Ishikawa (cell line): ENCODE measurements at regions not wholly inside any gene's neighbourhood (a gene's known extent, or its start where the extent isn't known, plus 50 kb on each side); places are given as distances from the start of the nearest gene placed in this dataset.

Experiments
- CEBPB ChIP-seq: IDR thresholded peaks from 2 replicates; pipeline ENCODE4 v1.6.1; 2012
- CREB1 ChIP-seq: IDR thresholded peaks from 2 replicates; pipeline ENCODE4 v1.6.1; 2012; ENCODE audit warnings: low read depth
- EGR1 ChIP-seq: IDR thresholded peaks from 2 replicates; pipeline ENCODE4 v1.6.1; 2012
- EP300 ChIP-seq: IDR thresholded peaks from 2 replicates; pipeline ENCODE4 v1.6.1; 2012; ENCODE audit warnings: borderline replicate concordance
- FOXM1 ChIP-seq: IDR thresholded peaks from 2 replicates; pipeline ENCODE4 v1.6.1; 2012; ENCODE audit warnings: low read depth, borderline replicate concordance
- MAX ChIP-seq: IDR thresholded peaks from 2 replicates; pipeline ENCODE4 v1.6.1; 2012
- NFIC ChIP-seq: IDR thresholded peaks from 2 replicates; pipeline ENCODE4 v1.6.1; 2012
- RAD21 ChIP-seq: IDR thresholded peaks from 2 replicates; pipeline ENCODE4 v1.6.1; 2012; ENCODE audit warnings: low read depth
- TAF1 ChIP-seq: IDR thresholded peaks from 2 replicates; pipeline ENCODE4 v1.6.1; 2012; ENCODE audit warnings: low read depth, mild to moderate bottlenecking
- TCF12 ChIP-seq: IDR thresholded peaks from 2 replicates; pipeline ENCODE4 v1.6.1; 2012; ENCODE audit warnings: low read depth
- TEAD4 ChIP-seq: IDR thresholded peaks from 2 replicates; pipeline ENCODE4 v1.6.1; 2012
- USF1 ChIP-seq: IDR thresholded peaks from 2 replicates; pipeline ENCODE4 v1.6.1; 2012
- YY1 ChIP-seq: IDR thresholded peaks from 2 replicates; pipeline ENCODE4 v1.6.1; 2012; ENCODE audit warnings: low read depth
- ZBTB7A ChIP-seq: IDR thresholded peaks from 2 replicates; pipeline ENCODE4 v1.6.1; 2012; ENCODE audit warnings: low read depth
- TF ChIP-seq, protein P1 (sequence below): IDR thresholded peaks from 2 replicates; pipeline ENCODE4 v1.6.1; 2012; ENCODE audit warnings: low read depth, mild to moderate bottlenecking

DNA sequence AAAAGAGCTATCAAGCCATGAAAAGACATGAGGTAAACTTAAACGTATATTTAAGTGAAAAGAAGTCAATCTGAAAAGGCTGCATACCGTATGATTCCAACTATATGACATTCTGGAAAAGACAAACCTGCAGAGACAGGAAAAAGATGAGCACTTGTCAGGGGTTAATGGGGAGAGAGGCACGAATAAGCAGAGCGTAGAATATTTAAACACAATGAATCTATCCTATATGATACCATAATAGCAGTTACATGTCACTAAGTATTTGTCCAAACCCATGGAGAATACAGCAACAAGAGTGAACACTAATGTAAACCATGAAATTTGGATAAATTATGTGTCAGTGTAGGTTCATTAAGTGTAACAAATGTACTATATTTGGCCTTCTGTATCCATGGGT, 560.3 kb upstream of the ANO3 start:
- TF ChIP-seq EGR1 (no peak), ZBTB7A (no peak), TCF12 (no peak), FOXM1 (no peak), TEAD4 (no peak), TAF1 (no peak), NFIC (no peak), YY1 (no peak), RAD21 (no peak), CEBPB (no peak), MAX (no peak), EP300 (no peak)
- TF ChIP-seq, protein P1, sequence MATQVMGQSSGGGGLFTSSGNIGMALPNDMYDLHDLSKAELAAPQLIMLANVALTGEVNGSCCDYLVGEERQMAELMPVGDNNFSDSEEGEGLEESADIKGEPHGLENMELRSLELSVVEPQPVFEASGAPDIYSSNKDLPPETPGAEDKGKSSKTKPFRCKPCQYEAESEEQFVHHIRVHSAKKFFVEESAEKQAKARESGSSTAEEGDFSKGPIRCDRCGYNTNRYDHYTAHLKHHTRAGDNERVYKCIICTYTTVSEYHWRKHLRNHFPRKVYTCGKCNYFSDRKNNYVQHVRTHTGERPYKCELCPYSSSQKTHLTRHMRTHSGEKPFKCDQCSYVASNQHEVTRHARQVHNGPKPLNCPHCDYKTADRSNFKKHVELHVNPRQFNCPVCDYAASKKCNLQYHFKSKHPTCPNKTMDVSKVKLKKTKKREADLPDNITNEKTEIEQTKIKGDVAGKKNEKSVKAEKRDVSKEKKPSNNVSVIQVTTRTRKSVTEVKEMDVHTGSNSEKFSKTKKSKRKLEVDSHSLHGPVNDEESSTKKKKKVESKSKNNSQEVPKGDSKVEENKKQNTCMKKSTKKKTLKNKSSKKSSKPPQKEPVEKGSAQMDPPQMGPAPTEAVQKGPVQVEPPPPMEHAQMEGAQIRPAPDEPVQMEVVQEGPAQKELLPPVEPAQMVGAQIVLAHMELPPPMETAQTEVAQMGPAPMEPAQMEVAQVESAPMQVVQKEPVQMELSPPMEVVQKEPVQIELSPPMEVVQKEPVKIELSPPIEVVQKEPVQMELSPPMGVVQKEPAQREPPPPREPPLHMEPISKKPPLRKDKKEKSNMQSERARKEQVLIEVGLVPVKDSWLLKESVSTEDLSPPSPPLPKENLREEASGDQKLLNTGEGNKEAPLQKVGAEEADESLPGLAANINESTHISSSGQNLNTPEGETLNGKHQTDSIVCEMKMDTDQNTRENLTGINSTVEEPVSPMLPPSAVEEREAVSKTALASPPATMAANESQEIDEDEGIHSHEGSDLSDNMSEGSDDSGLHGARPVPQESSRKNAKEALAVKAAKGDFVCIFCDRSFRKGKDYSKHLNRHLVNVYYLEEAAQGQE: no peak

DNA sequence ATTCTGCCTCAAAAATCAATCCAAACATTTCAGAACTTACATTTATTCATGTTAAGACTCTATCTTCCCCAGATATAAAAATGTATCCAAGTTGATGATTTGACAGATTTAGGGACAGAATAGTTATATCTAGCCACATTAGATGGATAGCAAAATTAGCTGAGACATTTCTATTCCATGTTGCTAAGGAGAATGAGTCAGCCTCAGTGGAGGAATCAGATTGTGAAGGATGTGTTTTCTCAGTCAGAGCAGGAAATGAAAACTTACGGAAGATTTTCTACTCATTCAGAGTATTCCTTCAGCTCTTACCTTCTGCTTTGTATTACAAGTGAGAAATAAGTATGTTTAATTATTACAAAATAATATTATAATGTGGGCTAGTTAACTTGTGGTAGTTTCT, 556.3 kb upstream of the ANO3 start:
- TF ChIP-seq TEAD4: no peak
- no peak for TF ChIP-seq MAX
- TF ChIP-seq NFIC: no peak
- no peak for TF ChIP-seq USF1

DNA sequence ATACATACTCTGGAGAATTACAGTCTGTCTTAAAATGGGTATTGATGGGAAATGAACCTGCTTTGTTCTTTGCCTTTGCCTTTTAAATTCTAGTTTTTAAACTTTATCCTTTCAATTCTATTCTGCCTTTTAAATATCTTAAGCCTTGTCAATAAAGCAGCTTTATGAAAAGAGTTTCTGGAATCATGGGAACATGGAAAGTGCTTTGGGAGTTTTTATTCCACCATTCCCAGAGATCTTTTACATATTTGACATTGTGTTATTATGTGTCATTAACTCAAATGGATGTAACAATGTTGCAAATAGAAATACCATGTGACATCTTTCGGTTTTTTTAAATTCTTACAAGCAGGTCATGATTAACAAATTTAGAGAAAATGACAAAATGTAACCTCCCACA, 555.7 kb upstream of the ANO3 start:
- TF ChIP-seq MAX (no peak), RAD21 (no peak), NFIC (no peak), CREB1 (no peak), CEBPB (no peak), TAF1 (no peak), EP300 (no peak), USF1 (no peak), TCF12 (no peak), ZBTB7A (no peak), EGR1 (no peak), FOXM1 (no peak), TEAD4 (no peak), YY1 (no peak)
- TF ChIP-seq, protein P1: no peak

GRCh38 chr11:25777343-25777742, 554.6 kb upstream of the ANO3 start:
- TF ChIP-seq TEAD4 (no peak), EGR1 (no peak), MAX (no peak), RAD21 (no peak), USF1 (no peak), CEBPB (no peak)
- TF ChIP-seq, protein P1: no peak
